A673 (cell line): ENCODE measurements at regions not wholly inside any gene's neighbourhood (a gene's known extent, or its start where the extent isn't known, plus 50 kb on each side); places are given as distances from the start of the nearest gene placed in this dataset.

Experiments
- BruUV-seq: library from RNA; stranded (reverse); fragments of 400-500 nt; replicated peaks from 2 replicates; lab custom pipeline; 2021; lab: Mats Ljungman, UMichigan
- CTCF ChIA-PET: fragments of 300-600 bp; sonication (Branson Sonifier 250); formaldehyde crosslinking; loops from one replicate; lab custom pipeline; 2022; ENCODE audit warnings: antibody characterized with exemption; lab: Charles Lee
- POLR2A ChIA-PET: fragments of 300-600 bp; sonication (Branson Sonifier 250); formaldehyde crosslinking; loops from one replicate; lab custom pipeline; 2022; ENCODE audit warnings: antibody characterized with exemption; ENCODE audit not compliant: low non-redundant PET; lab: Charles Lee
- DNase-seq: peaks from one replicate; pipeline ENCODE4 v3.0.0-alpha.2; 2015; ENCODE audit warnings: low spot score
- H3K27ac ChIP-seq: fragments of 200-600 bp; sonication (generic); 2 replicates; pipeline ENCODE4 v1.5.1; 2016; ENCODE audit warnings: mixed run types, low read depth, mild to moderate bottlenecking, mixed read lengths, antibody characterized with exemption, low read length; ENCODE audit not compliant: poor library complexity, severe bottlenecking
- H3K27me3 ChIP-seq: fragments of 200-600 bp; sonication (generic); replicated peaks from 2 replicates; pipeline ENCODE4 v1.6.1; 2017; ENCODE audit warnings: mixed run types, low read depth, mild to moderate bottlenecking, mixed read lengths, antibody characterized with exemption, low read length; ENCODE audit not compliant: insufficient read depth, poor library complexity
- H3K36me3 ChIP-seq: fragments of 200-600 bp; sonication (generic); 2 replicates; pipeline ENCODE4 v1.6.1; 2016; ENCODE audit warnings: mixed run types, mild to moderate bottlenecking, mixed read lengths, antibody characterized with exemption, low read length; ENCODE audit not compliant: insufficient read depth, poor library complexity, severe bottlenecking
- H3K4me1 ChIP-seq: fragments of 200-600 bp; sonication (generic); 2 replicates; pipeline ENCODE4 v1.6.1; 2017; ENCODE audit warnings: mixed run types, mild to moderate bottlenecking, mixed read lengths, antibody characterized with exemption, low read length; ENCODE audit not compliant: insufficient read depth, poor library complexity, severe bottlenecking
- H3K4me3 ChIP-seq: fragments of 200-600 bp; sonication (generic); 2 replicates; pipeline ENCODE4 v1.5.1; 2016; ENCODE audit warnings: low read depth, mixed run types, mild to moderate bottlenecking, mixed read lengths, low read length; ENCODE audit not compliant: poor library complexity, severe bottlenecking
- H3K9me3 ChIP-seq: fragments of 200-600 bp; sonication (generic); 2 replicates; pipeline ENCODE4 v1.6.1; 2016; ENCODE audit warnings: mixed run types, low read depth, mild to moderate bottlenecking, mixed read lengths, antibody characterized with exemption, low read length; ENCODE audit not compliant: poor library complexity, severe bottlenecking
- EZH2 ChIP-seq: fragments of 200-600 bp; sonication (generic); IDR thresholded peaks from 2 replicates; pipeline ENCODE4 v1.6.1; 2017; ENCODE audit warnings: borderline replicate concordance, low read depth, mild to moderate bottlenecking, mixed read lengths, antibody characterized with exemption, low read length; ENCODE audit not compliant: poor library complexity, severe bottlenecking
- intact Hi-C: fragments of 100-400 bp; cut with micrococcal nuclease; formaldehyde crosslinking; loops from one replicate; pipeline ENCODE4 v1.10.0; 2022; ENCODE audit not compliant: unreplicated experiment
- TF ChIP-seq, protein P1 (sequence below): fragments of 300-800, 200-600 bp; sonication (generic); conservative IDR thresholded peaks from 2 replicates; pipeline ENCODE4 v1.5.1; 2017; ENCODE audit warnings: low read depth, mild to moderate bottlenecking, antibody characterized with exemption, low read length, moderate library complexity, mixed read lengths

DNA sequence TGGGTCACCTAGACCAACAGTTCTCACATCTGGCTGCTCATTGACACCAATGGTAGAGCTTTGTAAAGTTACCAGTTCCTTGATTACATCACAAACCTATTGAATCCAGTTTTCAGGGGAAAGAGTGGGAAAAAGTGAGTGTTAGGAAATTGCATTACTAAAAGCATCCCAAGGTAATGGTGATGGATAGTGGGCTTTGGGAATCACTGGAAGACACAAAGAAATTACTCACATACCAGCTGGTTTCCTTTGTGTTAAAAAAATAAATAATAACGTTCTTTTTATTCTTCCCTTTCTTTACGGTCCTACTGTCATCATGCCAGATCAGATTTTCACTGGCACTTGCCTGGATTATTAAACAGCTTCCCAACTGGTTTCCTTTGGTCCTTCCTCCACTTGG is 370.7 kb downstream of the RFPL4B start:
- ChIA-PET CTCF (no interaction called here), POLR2A (no interaction called here)
- Histone ChIP-seq H3K27me3 (no peaks in the 10 kb centered on the region), H3K4me3 (no peak overlapping the region), H3K4me1 (no peaks in the 10 kb centered on the region), H3K27ac (no peak overlapping the region), H3K36me3 (no peaks in the 10 kb centered on the region), H3K9me3 (no peaks in the 10 kb centered on the region)
- no TSS peak for BruUV-seq
- TF ChIP-seq, protein P1, sequence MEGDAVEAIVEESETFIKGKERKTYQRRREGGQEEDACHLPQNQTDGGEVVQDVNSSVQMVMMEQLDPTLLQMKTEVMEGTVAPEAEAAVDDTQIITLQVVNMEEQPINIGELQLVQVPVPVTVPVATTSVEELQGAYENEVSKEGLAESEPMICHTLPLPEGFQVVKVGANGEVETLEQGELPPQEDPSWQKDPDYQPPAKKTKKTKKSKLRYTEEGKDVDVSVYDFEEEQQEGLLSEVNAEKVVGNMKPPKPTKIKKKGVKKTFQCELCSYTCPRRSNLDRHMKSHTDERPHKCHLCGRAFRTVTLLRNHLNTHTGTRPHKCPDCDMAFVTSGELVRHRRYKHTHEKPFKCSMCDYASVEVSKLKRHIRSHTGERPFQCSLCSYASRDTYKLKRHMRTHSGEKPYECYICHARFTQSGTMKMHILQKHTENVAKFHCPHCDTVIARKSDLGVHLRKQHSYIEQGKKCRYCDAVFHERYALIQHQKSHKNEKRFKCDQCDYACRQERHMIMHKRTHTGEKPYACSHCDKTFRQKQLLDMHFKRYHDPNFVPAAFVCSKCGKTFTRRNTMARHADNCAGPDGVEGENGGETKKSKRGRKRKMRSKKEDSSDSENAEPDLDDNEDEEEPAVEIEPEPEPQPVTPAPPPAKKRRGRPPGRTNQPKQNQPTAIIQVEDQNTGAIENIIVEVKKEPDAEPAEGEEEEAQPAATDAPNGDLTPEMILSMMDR: no peak
- no peak for TF ChIP-seq EZH2
- intact Hi-C loops: no loop called here
- DNase-seq: no peak

DNA sequence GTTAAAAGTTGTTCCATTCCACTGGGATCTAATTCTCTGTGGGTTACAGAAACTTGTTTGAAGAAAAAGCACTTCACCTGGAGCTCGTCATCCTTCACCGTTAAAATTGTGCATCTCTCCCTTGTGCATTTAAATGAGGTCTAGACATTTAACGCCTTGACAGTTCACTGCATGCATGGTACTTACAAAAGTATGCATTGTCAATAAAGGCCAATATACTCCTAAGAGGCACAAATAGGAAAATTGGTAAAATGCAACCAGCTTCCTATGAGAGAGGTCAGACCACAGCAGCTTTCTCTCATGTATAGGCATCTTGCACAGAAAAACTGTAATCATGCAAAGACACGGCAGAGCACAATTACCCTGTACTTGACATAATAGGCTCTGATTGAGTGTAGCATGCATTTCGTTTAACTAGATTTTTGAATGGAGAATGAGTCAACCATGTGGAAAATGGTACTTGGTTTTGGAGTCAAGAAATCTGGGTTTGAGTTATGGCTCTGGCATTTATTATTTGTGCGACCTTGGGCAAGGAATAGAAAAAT is 378.5 kb downstream of the RFPL4B start:
- H3K27ac ChIP-seq: no peak overlapping the region
- no peaks in the 10 kb centered on the region for H3K9me3 ChIP-seq
- no peaks in the 10 kb centered on the region for H3K4me1 ChIP-seq
- no peaks in the 10 kb centered on the region for H3K36me3 ChIP-seq
- no peak for TF ChIP-seq EZH2
- TF ChIP-seq, protein P1: no peak
- POLR2A ChIA-PET: no interaction called here
- CTCF ChIA-PET: no interaction called here
- no peaks in the 10 kb centered on the region for H3K27me3 ChIP-seq
- DNase-seq: no peak
- BruUV-seq: no TSS peak
- no peak overlapping the region for H3K4me3 ChIP-seq
- intact Hi-C loops: no loop called here

DNA sequence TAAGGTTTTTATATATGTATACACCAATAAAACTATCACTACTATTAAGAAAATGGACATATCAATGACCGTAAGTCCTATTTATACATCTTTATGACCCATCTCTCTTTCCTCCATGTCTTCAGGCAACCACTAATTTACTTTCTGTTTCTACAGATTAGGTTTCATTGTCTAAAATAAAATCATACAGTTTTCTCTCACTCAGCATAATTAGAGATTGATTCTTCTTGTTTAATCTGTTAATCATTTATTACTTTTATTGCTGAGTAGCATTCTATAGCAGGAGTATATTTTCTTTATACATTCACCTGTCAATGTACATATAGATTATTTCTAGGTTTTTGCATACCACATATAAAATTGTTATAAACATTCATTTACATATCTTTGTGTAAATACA is 388.0 kb downstream of the RFPL4B start:
- no TSS peak for BruUV-seq
- POLR2A ChIA-PET: no interaction called here
- CTCF ChIA-PET: no interaction called here
- H3K27me3 ChIP-seq: no peaks in the 10 kb centered on the region
- no peaks in the 10 kb centered on the region for H3K9me3 ChIP-seq
- no peaks in the 10 kb centered on the region for H3K4me1 ChIP-seq
- H3K36me3 ChIP-seq: no peaks in the 10 kb centered on the region
- no peak overlapping the region for H3K4me3 ChIP-seq
- intact Hi-C loops: no loop called here
- TF ChIP-seq, protein P1: no peak
- no peak for TF ChIP-seq EZH2
- no peak for DNase-seq
- no peak overlapping the region for H3K27ac ChIP-seq
